GM12878 (cell line): ENCODE measurements at regions not wholly inside any gene's neighbourhood (a gene's known extent, or its start where the extent isn't known, plus 50 kb on each side); places are given as distances from the start of the nearest gene placed in this dataset.

ENCODE experiments used
- ATAC-seq: fragments of 200-7000 bp; cut with Tn5 transposase; 3 replicates; pipeline ENCODE4 v1.9.1; 2020; ENCODE audit warnings: mild to moderate bottlenecking, moderate library complexity
- BruUV-seq: library from RNA; stranded (reverse); fragments of 400-500 nt; replicated peaks from 2 replicates; lab custom pipeline; 2021; lab: Mats Ljungman, UMichigan
- CTCF ChIA-PET: fragments of 300-600 bp; sonication (Branson Sonifier 250); formaldehyde crosslinking; extraction: SDS; loops from one replicate; lab custom pipeline; 2021; ENCODE audit warnings: inconsistent platforms; lab: Yijun Ruan, JAX
- POLR2A ChIA-PET: fragments of 350-600 bp; formaldehyde crosslinking; extraction: SDS; loops from one replicate; lab custom pipeline; 2021; ENCODE audit warnings: inconsistent platforms; lab: Charles Lee
- RAD21 ChIA-PET: fragments of 300-600 bp; sonication (Branson Sonifier 250); formaldehyde crosslinking; loops from one replicate; lab custom pipeline; 2023; ENCODE audit warnings: antibody characterized with exemption; ENCODE audit not compliant: unreplicated experiment; lab: Charles Lee
- SMC1A ChIA-PET: fragments of 300-600 bp; sonication (Branson Sonifier 250); formaldehyde crosslinking; loops from one replicate; lab custom pipeline; 2023; ENCODE audit not compliant: unreplicated experiment, uncharacterized antibody; lab: Charles Lee
- DNase-seq: peaks from one replicate; pipeline ENCODE4 v3.0.0-alpha.2; 2011; ENCODE audit warnings: low read depth, low spot score
- FAIRE-seq: peaks from 3 replicates; lab custom pipeline; 2011; peaks lifted over from hg19 to GRCh38; lab: Jason Lieb, UNC
- H2AFZ ChIP-seq: 2 replicates; pipeline ENCODE4 v1.6.0; 2011; ENCODE audit warnings: low read depth, low read length, control low read depth; ENCODE audit not compliant: control insufficient read depth
- H3K27ac ChIP-seq: 2 replicates; pipeline ENCODE4 v1.5.1; 2011; ENCODE audit warnings: control low read depth; ENCODE audit not compliant: control insufficient read depth, insufficient read depth
- H3K27me3 ChIP-seq, 2 experiments: replicated peaks in 1 of 2; 2 replicates each; pipeline versions ENCODE4 v1.6.0 to v1.6.1; 2011; ENCODE audit warnings: low read length in 1 of 2; ENCODE audit not compliant: control insufficient read depth in 2 of 2, insufficient read depth in 2 of 2
- H3K36me3 ChIP-seq, 2 experiments: 2 replicates each; pipeline ENCODE4 v1.5.1; 2011; ENCODE audit warnings: low read length in 1 of 2; ENCODE audit not compliant: control insufficient read depth in 2 of 2, insufficient read depth in 2 of 2
- H3K4me1 ChIP-seq: 2 replicates; pipeline ENCODE4 v1.6.1; 2011; ENCODE audit warnings: mild to moderate bottlenecking, low read length, moderate library complexity, mixed read lengths; ENCODE audit not compliant: control insufficient read depth, insufficient read depth
- H3K4me2 ChIP-seq: 2 replicates; pipeline ENCODE4 v1.6.0; 2011; ENCODE audit warnings: control low read depth; ENCODE audit not compliant: control insufficient read depth, insufficient read depth
- H3K4me3 ChIP-seq: fragments of 200-600 bp; sonication (generic); 2 replicates; pipeline ENCODE4 v1.5.1; 2016
- H3K79me2 ChIP-seq: 2 replicates; pipeline ENCODE4 v1.6.0; 2011; ENCODE audit warnings: low read length; ENCODE audit not compliant: control insufficient read depth, insufficient read depth
- H3K9ac ChIP-seq: 2 replicates; pipeline ENCODE4 v1.8.0; 2011; ENCODE audit warnings: low read length, control low read depth, mixed read lengths; ENCODE audit not compliant: control insufficient read depth, insufficient read depth
- H3K9me3 ChIP-seq: replicated peaks from 3 replicates; pipeline ENCODE4 v1.5.1; 2011; ENCODE audit warnings: mild to moderate bottlenecking, low read length; ENCODE audit not compliant: control insufficient read depth, insufficient read depth
- H4K20me1 ChIP-seq: 2 replicates; pipeline ENCODE4 v1.6.0; 2011; ENCODE audit not compliant: control insufficient read depth, insufficient read depth
- EGR1 ChIP-seq, 2 experiments: IDR thresholded peaks; 1 replicate in 1 of 2; 2 replicates in 1 of 2; pipeline ENCODE4 v1.6.1; 2011 to 2012; ENCODE audit warnings: low read depth in 2 of 2, low read length in 2 of 2, borderline replicate concordance in 1 of 2, mild to moderate bottlenecking in 1 of 2, moderate library complexity in 1 of 2
- MTA3 ChIP-seq: IDR thresholded peaks from 2 replicates; pipeline ENCODE4 v1.6.1; 2012; ENCODE audit warnings: low read length, inconsistent platforms, borderline replicate concordance
- PRDM15 ChIP-seq: fragments of 450-650 bp; formaldehyde crosslinking; IDR thresholded peaks from 2 replicates; pipeline ENCODE4 v1.4.0; 2020; ENCODE audit warnings: mild to moderate bottlenecking, moderate library complexity
- YBX1 ChIP-seq: fragments of 450-650 bp; IDR thresholded peaks from 2 replicates; pipeline ENCODE4 v1.6.1; 2016; ENCODE audit warnings: antibody characterized with exemption
- WGBS: methylation state at CpG from one replicate; pipeline ENCODE4 v1.1.6; 2016; ENCODE audit warnings: low lambda C conversion rate; ENCODE audit not compliant: insufficient replicate concordance, insufficient coverage; ENCODE audit errors: missing lambda C conversion rate; 5-methylcytosine and 5-hydroxymethylcytosine counted together
- in situ Hi-C: fragments of 300-500 bp; cut with MboI; formaldehyde crosslinking; loops from 9 replicates; pipeline ENCODE4 v1.14.3; 2018; ENCODE audit warnings: mixed read lengths
- intact Hi-C: fragments of 100-400 bp; cut with micrococcal nuclease; formaldehyde crosslinking; loops from one replicate; pipeline ENCODE4 v1.14.2; 2022; ENCODE audit not compliant: unreplicated experiment

- no peak overlapping the region for H2AFZ ChIP-seq
- H3K27me3 ChIP-seq: no peaks in the 10 kb centered on the region; a peak in 1 of 4 replicates
- H3K79me2 ChIP-seq: no peaks in the 10 kb centered on the region
- H3K4me1 ChIP-seq: peaks cover 8% of the 10 kb centered on the region
- DNase-seq (no peak), ATAC-seq (no peak), FAIRE-seq (no peak)
- ChIA-PET POLR2A (no interaction called here), CTCF (no interaction called here), RAD21 (interaction anchor here (0.6 kb wide), 1 partner anchor 185 kb away, joined by 5 read pairs; no protein-coding TSS in a partner anchor), SMC1A (no interaction called here)
- no peak overlapping the region for H3K4me3 ChIP-seq
- TF ChIP-seq MTA3: no peak
- TF ChIP-seq PRDM15 (CRISPR knock-in tag): no peak
- TF ChIP-seq YBX1: no peak
- no peak for TF ChIP-seq EGR1 (IDR thresholded peaks at IDR 0.05; ENCODE audit: borderline replicate concordance in 1 of 2, low read depth in 2 of 2, low read length in 2 of 2)
- intact Hi-C loops (no loop called here), in situ Hi-C loops (no loop called here)
- WGBS: 84% methylated on average over 6 of the region's 6 CpGs
- no peak overlapping the region for H3K4me2 ChIP-seq
- H3K36me3 ChIP-seq: no peaks in the 10 kb centered on the region
- H4K20me1 ChIP-seq: no peaks in the 10 kb centered on the region
- no peaks in the 10 kb centered on the region for H3K9me3 ChIP-seq
- no TSS peak for BruUV-seq
- no peak overlapping the region for H3K9ac ChIP-seq
- H3K27ac ChIP-seq: no peak overlapping the region
Observed at GRCh38 chr2:173854141-173854540, 111.0 kb downstream of the SP3 start.
